ENCODE measurements at regions not wholly inside any gene's neighbourhood (a gene's known extent, or its start where the extent isn't known, plus 50 kb on each side); places are given as distances from the start of the nearest gene placed in this dataset.

GRCh38 chr6:145076115-145076841 lies 659.0 kb downstream of the EPM2A start:
- Histone ChIP-seq H3K27ac (ENCODE audit: low read length in 2 of 2) (no peak overlapping the region), H3K4me3 (ENCODE audit: control extremely low read depth in 1 of 5, extremely low read depth in 1 of 5, insufficient read depth in 1 of 5, low read depth in 2 of 5, low read length in 4 of 5) (no peak overlapping the region), H3K79me2 (ENCODE audit: control insufficient read depth, insufficient read depth, low read length) (no peaks in the 10 kb centered on the region), H3K27me3 (replicated peaks in 1 of 4; ENCODE audit: control extremely low read depth in 1 of 4, control insufficient read depth in 3 of 4, insufficient read depth in 4 of 4, low read length in 3 of 4) (no peaks in the 10 kb centered on the region), H2AFZ (ENCODE audit: insufficient read depth, low read depth, low read length, poor library complexity, severe bottlenecking) (no peak overlapping the region), H3K9me3 (ENCODE audit: control extremely low read depth in 1 of 3, control insufficient read depth in 2 of 3, insufficient read depth in 1 of 3, low read length in 2 of 3) (no peaks in the 10 kb centered on the region), H4K20me1 (ENCODE audit: control insufficient read depth, insufficient read depth, low read length, poor library complexity, severe bottlenecking) (no peaks in the 10 kb centered on the region), H3K4me2 (replicated peaks; ENCODE audit: low read depth, low read length, poor library complexity, severe bottlenecking) (no peak overlapping the region), H3K9ac (ENCODE audit: low read length) (no peak overlapping the region), H3K36me3 (replicated peaks in 1 of 2; ENCODE audit: control extremely low read depth in 1 of 2, control insufficient read depth in 1 of 2, extremely low read depth in 1 of 2, insufficient read depth in 2 of 2, low read length in 1 of 2) (no peaks in the 10 kb centered on the region), H3K4me1 (ENCODE audit: control insufficient read depth in 2 of 2, insufficient read depth in 2 of 2, low read length in 2 of 2) (no peaks in the 10 kb centered on the region)
- DNase-seq (no peak), ATAC-seq (ENCODE audit: low read depth) (no peak)
- ChIA-PET CTCF (no interaction called here), POLR2A (no interaction called here)
- Mint-ChIP-seq H3K9me3 (ENCODE audit: insufficient read depth) (no peaks in the 10 kb centered on the region), H3K4me1 (no peaks in the 10 kb centered on the region), H3K27me3 (peaks cover under 1% of the 10 kb centered on the region), H3K4me3 (no peak overlapping the region), H3K27ac (no peak overlapping the region)
- 90% methylated on average over 3 of the region's 8 CpGs for WGBS (ENCODE audit: insufficient coverage)
- intact Hi-C loops (cut with micrococcal nuclease): no loop called here
- TF ChIP-seq CTCF (IDR thresholded peaks at IDR 0.05): no peak

- no peak for TF ChIP-seq EZH2 (IDR thresholded peaks at IDR 0.05; ENCODE audit: borderline replicate concordance, insufficient read depth, low read depth, low read length, poor library complexity, severe bottlenecking)
- TF ChIP-seq CTCF (IDR thresholded peaks at IDR 0.05): no peak
- POLR2A ChIA-PET: no interaction called here
- Histone ChIP-seq H3K9me3 (ENCODE audit: control extremely low read depth in 1 of 3, control insufficient read depth in 2 of 3, insufficient read depth in 1 of 3, low read length in 2 of 3) (no peaks in the 10 kb centered on the region), H3K4me1 (ENCODE audit: control insufficient read depth in 2 of 2, insufficient read depth in 2 of 2, low read length in 2 of 2) (no peaks in the 10 kb centered on the region), H3K4me3 (ENCODE audit: control extremely low read depth in 1 of 5, extremely low read depth in 1 of 5, insufficient read depth in 1 of 5, low read depth in 2 of 5, low read length in 4 of 5) (no peak overlapping the region), H3K27me3 (replicated peaks in 1 of 4; ENCODE audit: control extremely low read depth in 1 of 4, control insufficient read depth in 3 of 4, insufficient read depth in 4 of 4, low read length in 3 of 4) (no peaks in the 10 kb centered on the region), H3K79me2 (ENCODE audit: control insufficient read depth, insufficient read depth, low read length) (no peaks in the 10 kb centered on the region), H2AFZ (ENCODE audit: insufficient read depth, low read depth, low read length, poor library complexity, severe bottlenecking) (no peak overlapping the region), H3K9ac (ENCODE audit: low read length) (no peak overlapping the region), H3K36me3 (replicated peaks in 1 of 2; ENCODE audit: control extremely low read depth in 1 of 2, control insufficient read depth in 1 of 2, extremely low read depth in 1 of 2, insufficient read depth in 2 of 2, low read length in 1 of 2) (no peaks in the 10 kb centered on the region), H4K20me1 (ENCODE audit: control insufficient read depth, insufficient read depth, low read length, poor library complexity, severe bottlenecking) (no peaks in the 10 kb centered on the region), H3K4me2 (replicated peaks; ENCODE audit: low read depth, low read length, poor library complexity, severe bottlenecking) (no peak overlapping the region), H3K27ac (ENCODE audit: low read length in 2 of 2) (no peak overlapping the region)
- no peak for DNase-seq
- no CpG with 5 or more reads among the region's 1 CpG for WGBS (ENCODE audit: insufficient coverage)
- CTCF ChIA-PET: no interaction called here
- Mint-ChIP-seq H3K4me1 (no peaks in the 10 kb centered on the region), H3K27me3 (no peaks in the 10 kb centered on the region), H3K27ac (no peak overlapping the region), H3K9me3 (ENCODE audit: insufficient read depth) (no peaks in the 10 kb centered on the region), H3K4me3 (no peak overlapping the region)
- no peak for ATAC-seq (ENCODE audit: low read depth)
- intact Hi-C loops (cut with micrococcal nuclease): no loop called here
Measured at GRCh38 chr6:145077382-145077781, 657.9 kb downstream of the EPM2A start.
